NCI-H2107 (cell line): ENCODE measurements at regions not wholly inside any gene's neighbourhood (a gene's known extent, or its start where the extent isn't known, plus 50 kb on each side); places are given as distances from the start of the nearest gene placed in this dataset.
A peak's percentile ranks its signal among the peaks of the same experiment; 100 is the strongest.
"Not testable (repeated sequence)": the region's sequence is repeated elsewhere in the genome, so short reads cannot be mapped to it uniquely, and the experiment has no call there.

Experiments used
- DNase-seq: peaks from one replicate; lab custom pipeline; 2025; lab: John Stamatoyannopoulos, UW

DNA sequence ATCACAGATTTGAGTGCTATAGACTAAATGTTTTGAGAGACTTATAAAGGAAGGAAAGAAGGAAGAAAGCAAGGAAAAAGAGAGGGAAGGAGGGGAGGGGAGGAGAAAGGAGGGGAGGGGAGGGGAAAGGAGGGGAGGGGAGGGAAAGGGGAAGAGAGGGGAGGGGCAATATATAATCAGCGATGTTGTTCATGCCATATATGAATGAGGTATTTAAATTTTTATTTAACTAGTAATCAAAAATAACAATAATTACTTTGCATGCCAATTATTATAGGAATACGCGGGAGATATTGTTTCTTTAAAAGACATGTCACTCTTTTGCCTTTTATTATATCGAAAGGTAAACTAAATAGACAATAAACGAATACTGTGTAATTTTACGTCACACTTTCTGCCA is 1029.7 kb downstream of the FAT4 start:
- DNase-seq: no peak

DNA sequence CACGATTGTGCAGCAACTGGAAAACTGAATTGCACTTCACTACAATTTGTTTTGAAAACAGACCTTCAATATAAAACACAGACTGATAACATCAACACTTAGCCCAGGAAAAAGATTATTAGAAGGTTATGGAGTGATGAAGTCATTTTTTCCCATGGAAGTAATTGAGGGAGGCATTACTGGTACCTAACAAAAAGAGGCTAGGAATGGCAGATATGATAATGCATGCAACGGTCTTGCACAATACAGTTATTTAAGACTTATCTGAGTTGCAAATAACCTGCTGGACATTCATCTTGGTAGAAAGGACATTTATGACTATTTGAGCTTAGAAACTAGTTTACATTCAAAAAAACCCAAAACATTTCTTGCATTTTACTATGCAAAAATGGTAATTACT is 1031.9 kb downstream of the FAT4 start:
- no peak for DNase-seq

DNA sequence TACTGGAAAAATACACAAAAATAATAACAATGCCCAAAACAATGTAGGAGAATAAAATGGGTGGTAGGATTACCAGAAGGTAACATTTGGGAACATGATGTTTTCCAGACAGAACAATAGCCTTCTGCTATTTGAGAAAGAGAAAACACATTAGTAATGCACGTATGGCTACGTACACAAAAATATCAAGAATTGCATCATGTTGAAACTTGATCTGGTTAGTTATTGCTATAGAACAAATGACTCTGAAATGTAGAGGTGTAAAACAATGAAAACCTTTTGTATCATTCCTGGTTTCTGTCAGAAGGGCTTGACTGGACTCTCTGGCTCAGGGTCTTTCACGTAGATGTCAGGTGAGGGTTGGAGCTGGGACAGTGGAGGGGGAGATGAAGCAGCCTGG is 1040.0 kb downstream of the FAT4 start:
- peak; percentile 1 for DNase-seq

- no peak for DNase-seq
Measured at GRCh38 chr4:126358041-126358440, 1043.3 kb downstream of the FAT4 start.

DNA sequence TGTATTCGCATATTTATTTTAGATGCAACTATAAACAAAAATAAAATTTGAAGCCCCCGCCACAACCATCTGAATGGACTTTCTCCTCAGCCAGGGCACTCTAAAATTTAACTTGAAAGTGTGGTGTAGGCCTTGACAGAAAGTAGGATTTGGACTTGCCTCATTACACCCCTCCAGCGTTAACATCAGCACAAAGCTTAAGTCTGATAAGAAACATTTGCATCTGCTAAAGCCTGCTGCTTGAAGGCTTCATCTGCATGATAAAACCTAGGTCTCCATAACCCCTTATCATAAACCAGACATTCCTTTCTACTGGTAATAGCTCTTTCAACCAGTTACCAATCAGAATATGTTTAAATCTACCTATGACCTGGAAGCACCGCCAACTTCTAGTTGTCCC is 1046.5 kb downstream of the FAT4 start:
- DNase-seq: no peak

GRCh38 chr4:126364311-126364911 is 1049.7 kb downstream of the FAT4 start:
- DNase-seq: no peak

DNA sequence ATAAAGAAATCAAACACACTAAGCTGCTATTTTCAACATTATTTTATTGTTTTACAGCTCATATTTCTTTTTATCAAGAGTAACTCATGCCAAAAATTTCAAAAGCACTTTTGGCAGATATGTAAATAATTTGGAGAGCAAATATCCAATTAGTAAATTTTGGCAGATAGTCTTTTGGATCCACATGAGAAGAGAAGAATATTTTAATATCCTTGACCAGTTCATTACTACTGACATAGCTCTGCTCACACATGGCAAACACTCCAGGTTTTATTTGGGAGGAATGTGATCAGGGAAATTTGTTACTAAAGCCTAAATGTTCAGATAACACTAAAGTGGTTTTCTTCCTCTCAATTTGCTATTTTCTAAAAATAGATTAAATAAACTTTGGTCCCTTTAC is 1054.3 kb downstream of the FAT4 start:
- no peak for DNase-seq

DNA sequence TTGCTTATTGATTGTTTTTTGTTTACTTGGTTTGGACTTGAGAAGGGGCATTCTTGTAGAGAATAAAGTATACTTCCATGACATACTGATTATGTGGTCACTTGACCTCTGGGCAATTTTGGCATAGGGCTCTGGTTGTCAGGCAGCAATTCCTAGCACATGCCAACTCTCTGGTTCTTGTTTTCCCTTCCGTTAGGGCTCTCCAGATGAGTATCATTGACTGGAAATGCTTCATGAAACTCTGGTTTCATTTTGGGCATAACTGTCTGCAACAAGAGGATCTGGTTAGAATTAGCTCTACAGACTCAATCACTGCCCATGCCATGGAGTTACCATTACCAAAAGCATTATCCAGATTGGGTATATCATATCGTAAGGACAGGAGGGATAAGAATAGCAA is 1057.9 kb downstream of the FAT4 start:
- DNase-seq: no peak

DNA sequence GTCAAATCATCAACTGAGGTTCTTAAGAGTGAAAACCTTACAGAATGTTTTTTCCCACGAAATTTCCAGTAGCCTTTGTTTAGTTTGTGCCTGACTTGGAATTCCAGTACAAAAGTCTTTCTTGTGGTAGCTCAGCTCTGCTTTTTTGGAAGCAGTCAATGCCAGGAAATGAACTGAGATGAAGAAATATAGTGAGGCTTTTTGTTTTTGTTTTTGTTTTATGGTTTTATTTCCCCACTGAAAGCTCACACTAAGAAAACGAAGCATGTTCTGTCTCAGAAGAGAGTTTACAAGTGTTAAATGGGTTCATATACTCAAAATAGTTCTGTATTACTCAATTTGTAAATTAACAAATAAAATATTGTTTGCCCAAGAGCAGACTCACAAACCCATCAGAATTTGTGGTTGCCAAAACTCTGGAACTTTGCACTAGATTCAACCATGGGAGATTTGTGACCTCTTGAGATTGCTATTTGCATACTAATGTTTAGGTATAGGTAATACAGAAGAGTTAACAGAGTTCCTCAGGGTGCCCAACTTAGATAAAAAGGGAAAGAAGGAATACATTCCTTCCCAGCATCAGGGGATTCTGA is 1060.8 kb downstream of the FAT4 start:
- no peak for DNase-seq

GRCh38 chr4:126385954-126386353 is 1071.2 kb downstream of the FAT4 start:
- DNase-seq: no peak

- DNase-seq: no peak
Measured at GRCh38 chr4:126386512-126386911, 1071.8 kb downstream of the FAT4 start.

- no peak for DNase-seq
Measured at GRCh38 chr4:126395664-126396063, 1080.9 kb downstream of the FAT4 start.

- no peak for DNase-seq
Measured at GRCh38 chr4:126396121-126396520, 1081.4 kb downstream of the FAT4 start.

- DNase-seq: no peak
Measured at GRCh38 chr4:126396703-126397102, 1081.9 kb downstream of the FAT4 start.

DNA sequence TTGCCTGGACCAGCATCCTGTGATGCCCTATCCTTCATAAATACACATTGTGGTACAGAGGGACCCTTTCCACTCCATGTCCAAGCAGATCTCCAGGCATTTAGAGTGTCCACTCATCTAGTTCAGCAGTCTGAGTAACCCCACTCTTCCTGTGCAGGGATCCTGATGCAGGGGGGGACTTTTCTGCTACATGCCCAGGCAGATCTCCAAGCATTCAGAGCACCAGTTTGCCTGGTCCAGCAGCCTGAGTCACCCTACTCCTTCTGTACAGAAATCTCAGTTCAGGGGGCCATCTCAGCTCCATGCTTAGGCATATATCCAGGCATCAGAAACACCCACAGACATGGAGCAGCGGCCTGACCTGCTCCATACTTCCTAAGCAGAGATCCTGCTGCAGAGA is 1089.8 kb downstream of the FAT4 start:
- no peak for DNase-seq

DNA sequence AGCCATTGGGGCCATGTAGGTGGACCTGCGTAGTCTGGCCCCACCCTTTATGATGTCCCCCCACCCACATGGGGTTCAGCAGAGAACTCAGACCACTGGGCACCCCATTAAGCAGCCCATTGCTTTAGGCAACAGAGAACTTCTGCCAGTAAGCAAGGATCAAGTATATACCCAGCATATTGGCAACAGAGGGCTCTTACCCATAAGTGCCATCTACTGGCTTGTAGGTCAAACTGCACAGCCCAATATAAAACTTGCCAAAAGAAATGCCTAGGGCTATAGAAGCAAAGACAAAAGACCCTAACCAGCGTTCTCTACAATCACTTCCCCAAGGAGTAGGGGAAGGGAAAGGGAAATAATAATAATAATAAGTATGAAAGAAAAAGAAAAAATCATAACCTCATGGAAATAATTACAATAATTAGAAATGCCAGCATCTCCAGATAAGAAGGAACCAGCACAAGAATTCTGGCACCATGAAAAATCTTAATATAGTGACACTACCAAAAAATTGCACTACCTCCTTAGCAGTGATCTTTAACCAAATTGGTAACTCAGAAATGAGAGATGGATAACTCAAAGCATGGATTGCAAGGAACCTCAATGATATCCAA is 1090.7 kb downstream of the FAT4 start:
- DNase-seq: no peak

GRCh38 chr4:126409746-126410145 is 1095.0 kb downstream of the FAT4 start:
- DNase-seq: no peak

- no peak for DNase-seq
Measured at GRCh38 chr4:126411047-126411446, 1096.3 kb downstream of the FAT4 start.

DNA sequence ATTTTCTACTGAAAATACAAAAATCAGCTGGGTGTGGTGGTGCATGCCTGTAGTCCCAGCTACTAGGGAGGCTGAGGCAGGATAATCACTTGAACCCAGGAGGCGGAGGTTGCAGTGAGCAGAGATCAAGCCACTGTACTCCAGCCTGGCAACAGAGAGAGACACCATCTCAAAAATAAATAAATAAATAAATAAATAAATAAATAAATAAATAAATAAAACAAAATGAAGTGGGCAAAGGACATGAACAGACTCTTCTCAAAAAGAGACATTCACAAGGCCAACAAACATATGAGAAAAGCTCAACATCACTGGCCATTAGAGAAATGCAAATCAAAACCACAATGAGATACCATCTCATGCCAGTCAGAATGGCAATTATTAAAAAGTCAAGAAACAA is 1097.6 kb downstream of the FAT4 start:
- DNase-seq: not testable (repeated sequence)

DNA sequence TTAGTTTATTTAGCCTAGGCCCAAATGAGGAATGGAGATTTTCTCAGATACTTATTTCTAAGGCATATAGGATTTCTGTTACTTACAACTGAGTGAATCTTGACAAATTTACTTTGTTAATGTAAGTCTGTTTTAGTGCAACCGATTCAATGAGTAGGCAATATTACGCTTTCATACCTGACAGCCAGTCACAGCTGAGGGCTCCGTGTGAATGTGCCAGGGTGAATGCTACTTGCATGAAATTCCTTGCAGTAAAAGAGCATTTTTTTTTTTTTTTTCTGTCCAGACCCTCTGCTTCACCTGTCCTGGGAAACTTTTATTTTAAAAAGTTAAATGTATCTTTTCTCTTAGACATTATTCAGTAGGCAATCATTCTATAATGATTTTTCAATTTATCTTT is 1100.0 kb downstream of the FAT4 start:
- DNase-seq: no peak

DNA sequence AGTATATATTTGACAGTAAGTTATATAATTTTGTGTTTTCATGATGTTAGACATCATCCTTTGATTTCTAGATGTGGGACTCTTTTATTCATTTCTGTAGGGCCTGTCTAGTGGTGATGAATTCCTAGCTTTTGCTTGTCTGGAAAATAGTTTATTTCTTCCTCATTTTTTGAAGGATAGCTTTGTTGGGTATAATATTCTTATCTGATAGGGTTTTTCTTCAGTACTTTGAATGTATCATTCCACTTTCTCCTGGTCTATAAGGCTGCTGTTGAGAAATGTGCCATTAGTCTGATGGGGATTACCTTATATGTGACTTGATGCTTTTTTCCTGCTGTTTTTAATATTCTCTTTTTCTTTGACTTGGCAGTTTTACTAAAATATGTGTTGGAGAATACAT is 1104.5 kb downstream of the FAT4 start:
- DNase-seq: no peak

DNA sequence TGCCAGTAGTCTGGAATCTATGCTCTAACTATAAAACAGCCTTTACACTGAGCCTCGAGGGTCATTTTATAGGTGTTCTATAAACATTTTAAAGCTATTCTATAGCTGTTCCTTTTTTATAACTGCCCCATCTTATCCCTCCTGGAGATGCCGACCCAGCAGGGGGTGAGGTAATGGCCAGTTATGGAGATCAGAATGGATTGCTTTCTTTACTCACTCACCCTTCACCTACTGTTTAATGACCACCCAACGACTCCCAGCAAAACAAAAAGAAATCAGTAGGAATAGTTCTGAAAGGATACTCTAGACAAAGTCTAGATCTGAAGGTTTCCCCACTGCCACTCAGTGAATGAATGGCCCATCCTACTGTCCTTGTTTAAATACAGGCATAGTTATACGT is 1113.1 kb downstream of the FAT4 start:
- no peak for DNase-seq

- DNase-seq: no peak
Measured at GRCh38 chr4:126431049-126431448, 1116.3 kb downstream of the FAT4 start.

GRCh38 chr4:126435491-126435890 is 1120.7 kb downstream of the FAT4 start:
- DNase-seq: no peak
